ENCODE measurements at regions not wholly inside any gene's neighbourhood (a gene's known extent, or its start where the extent isn't known, plus 50 kb on each side); places are given as distances from the start of the nearest gene placed in this dataset.

DNA sequence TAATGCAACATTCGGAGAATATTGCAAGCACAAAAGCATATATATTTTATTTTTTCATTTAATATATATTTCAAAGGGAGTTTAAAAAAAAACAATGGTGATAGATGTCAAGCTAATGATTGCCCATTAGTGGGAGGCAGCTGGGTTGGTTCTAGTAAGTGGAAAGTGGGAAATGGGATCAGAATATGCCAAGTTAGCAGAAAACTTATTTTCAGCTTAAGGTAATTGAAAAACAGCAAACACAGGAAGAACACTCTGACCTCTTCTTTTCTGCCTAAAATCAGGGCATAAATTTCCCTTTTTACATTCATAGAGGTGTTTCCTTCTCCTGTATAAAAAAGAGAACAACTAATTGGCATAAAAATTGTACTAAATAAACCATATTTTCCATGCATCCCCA, 535.3 kb upstream of the SYT4 start:
- 89 to 100% methylated on average over 1 of the region's 1 CpG for WGBS, 2 donors (ENCODE audit: low coverage in 1 of 2)
- in situ Hi-C loops (cut with MboI; ENCODE audit: low pct_ligation_motif_present in 1 of 4, low pct_unique_long_range_greater_than_20kb in 1 of 4, low sequenced_read_pairs in 3 of 4), result no loop called here
- intact Hi-C loops (cut with DNase I; ENCODE audit: low total_unique reads), result no loop called here

DNA sequence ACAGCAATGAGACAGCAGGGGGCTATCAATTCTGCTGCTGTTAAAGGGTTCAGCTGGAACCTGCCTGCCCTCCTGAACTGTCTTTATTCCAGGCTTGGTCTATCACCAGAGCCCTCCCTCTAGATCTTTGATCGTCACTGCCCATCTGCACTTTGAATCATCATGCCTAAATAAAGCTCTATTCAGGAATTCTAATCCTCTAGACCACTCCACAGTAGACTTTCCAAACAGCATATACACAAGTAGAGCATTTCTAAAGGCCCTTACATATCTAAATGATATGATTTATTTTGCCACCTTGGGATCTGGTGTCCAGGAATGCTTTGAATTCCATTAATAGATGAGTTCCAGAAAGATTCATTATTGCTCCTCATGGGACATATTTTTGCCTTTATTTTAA, 542.1 kb upstream of the SYT4 start:
- in situ Hi-C loops (cut with MboI; ENCODE audit: low pct_ligation_motif_present in 1 of 4, low pct_unique_long_range_greater_than_20kb in 1 of 4, low sequenced_read_pairs in 3 of 4) (no loop called here), intact Hi-C loops (cut with DNase I; ENCODE audit: low total_unique reads) (no loop called here)
- Histone ChIP-seq H3K9me3 (no peaks in the 10 kb centered on the region), H3K4me3 (no peak overlapping the region), H3K36me3 (no peaks in the 10 kb centered on the region), H3K27ac (no peak overlapping the region), H3K27me3 (no peaks in the 10 kb centered on the region), H3K4me1 (no peaks in the 10 kb centered on the region)
- DNase-seq, result no peak
- TF ChIP-seq EP300 (IDR thresholded peaks at IDR 0.05; ENCODE audit: low read depth), result no peak
- TF ChIP-seq POLR2A (IDR thresholded peaks at IDR 0.05), result no peak
- 44 to 48% methylated on average over 1 of the region's 1 CpG for WGBS, 2 donors (ENCODE audit: low coverage in 1 of 2)

More for the DNA sequence above, 535.3 kb upstream of the SYT4 start:
- TF ChIP-seq, protein P1, sequence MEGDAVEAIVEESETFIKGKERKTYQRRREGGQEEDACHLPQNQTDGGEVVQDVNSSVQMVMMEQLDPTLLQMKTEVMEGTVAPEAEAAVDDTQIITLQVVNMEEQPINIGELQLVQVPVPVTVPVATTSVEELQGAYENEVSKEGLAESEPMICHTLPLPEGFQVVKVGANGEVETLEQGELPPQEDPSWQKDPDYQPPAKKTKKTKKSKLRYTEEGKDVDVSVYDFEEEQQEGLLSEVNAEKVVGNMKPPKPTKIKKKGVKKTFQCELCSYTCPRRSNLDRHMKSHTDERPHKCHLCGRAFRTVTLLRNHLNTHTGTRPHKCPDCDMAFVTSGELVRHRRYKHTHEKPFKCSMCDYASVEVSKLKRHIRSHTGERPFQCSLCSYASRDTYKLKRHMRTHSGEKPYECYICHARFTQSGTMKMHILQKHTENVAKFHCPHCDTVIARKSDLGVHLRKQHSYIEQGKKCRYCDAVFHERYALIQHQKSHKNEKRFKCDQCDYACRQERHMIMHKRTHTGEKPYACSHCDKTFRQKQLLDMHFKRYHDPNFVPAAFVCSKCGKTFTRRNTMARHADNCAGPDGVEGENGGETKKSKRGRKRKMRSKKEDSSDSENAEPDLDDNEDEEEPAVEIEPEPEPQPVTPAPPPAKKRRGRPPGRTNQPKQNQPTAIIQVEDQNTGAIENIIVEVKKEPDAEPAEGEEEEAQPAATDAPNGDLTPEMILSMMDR (IDR thresholded peaks at IDR 0.05), result no peak
- no peak for TF ChIP-seq POLR2A (IDR thresholded peaks at IDR 0.05)
- TF ChIP-seq POLR2AphosphoS5 (IDR thresholded peaks at IDR 0.05), result no peak
- TF ChIP-seq EP300 (IDR thresholded peaks at IDR 0.05; ENCODE audit: low read depth), result no peak
- Histone ChIP-seq H3K27ac (no peak overlapping the region), H3K36me3 (no peaks in the 10 kb centered on the region), H3K4me3 (no peak overlapping the region), H3K4me1 (no peaks in the 10 kb centered on the region), H3K27me3 (no peaks in the 10 kb centered on the region), H3K9me3 (no peaks in the 10 kb centered on the region)
- DNase-seq, result no peak

- TF ChIP-seq, protein P1 (IDR thresholded peaks at IDR 0.05), result no peak
- in situ Hi-C loops (cut with MboI; ENCODE audit: low pct_ligation_motif_present in 1 of 4, low pct_unique_long_range_greater_than_20kb in 1 of 4, low sequenced_read_pairs in 3 of 4), result no loop called here
- no peak overlapping the region for H3K27ac ChIP-seq
- no peak for DNase-seq
- no peaks in the 10 kb centered on the region for H3K36me3 ChIP-seq
- intact Hi-C loops (cut with DNase I; ENCODE audit: low total_unique reads), result no loop called here
- no peaks in the 10 kb centered on the region for H3K4me1 ChIP-seq
- H3K27me3 ChIP-seq, result no peaks in the 10 kb centered on the region
- no peak overlapping the region for H3K4me3 ChIP-seq
- WGBS, 2 donors (ENCODE audit: low coverage in 1 of 2), result 59 to 75% methylated on average over 1 of the region's 1 CpG
- no peaks in the 10 kb centered on the region for H3K9me3 ChIP-seq
Measured at GRCh38 chr18:43819873-43820272, 542.6 kb upstream of the SYT4 start.

DNA sequence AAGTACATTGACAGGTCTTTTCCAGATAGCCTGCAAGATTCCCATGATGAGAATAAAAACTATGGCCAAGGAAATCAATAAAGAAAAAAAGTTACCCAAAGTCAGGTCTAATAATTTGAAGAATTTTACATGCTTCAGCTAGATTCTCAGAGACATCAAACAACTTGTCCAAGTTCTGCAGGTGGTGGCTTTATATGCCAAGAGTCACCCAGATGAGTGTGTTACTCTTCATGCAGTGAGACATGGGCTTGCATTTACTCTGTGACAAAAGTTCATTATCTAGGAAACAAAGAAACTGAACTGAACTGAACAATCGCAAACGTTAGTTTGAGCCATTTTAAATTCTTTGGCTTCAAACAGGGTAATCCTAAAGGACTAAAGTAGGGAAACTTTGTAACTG, 548.5 kb upstream of the SYT4 start:
- Histone ChIP-seq H3K4me3 (no peak overlapping the region), H3K9me3 (no peaks in the 10 kb centered on the region), H3K36me3 (no peaks in the 10 kb centered on the region), H3K4me1 (no peaks in the 10 kb centered on the region), H3K27me3 (no peaks in the 10 kb centered on the region), H3K27ac (no peak overlapping the region)
- intact Hi-C loops (cut with DNase I; ENCODE audit: low total_unique reads), result no loop called here
- no peak for TF ChIP-seq EP300 (IDR thresholded peaks at IDR 0.05; ENCODE audit: low read depth)
- TF ChIP-seq, protein P1 (IDR thresholded peaks at IDR 0.05), result no peak
- in situ Hi-C loops (cut with MboI; ENCODE audit: low pct_ligation_motif_present in 1 of 4, low pct_unique_long_range_greater_than_20kb in 1 of 4, low sequenced_read_pairs in 3 of 4), result no loop called here
- 64 to 84% methylated on average over 2 of the region's 2 CpGs for WGBS, 2 donors (ENCODE audit: low coverage in 1 of 2)
- DNase-seq, result no peak

GRCh38 chr18:43826215-43826614, 548.9 kb upstream of the SYT4 start:
- DNase-seq, result no peak
- H3K27me3 ChIP-seq, result no peaks in the 10 kb centered on the region
- H3K4me1 ChIP-seq, result no peaks in the 10 kb centered on the region
- intact Hi-C loops (cut with DNase I; ENCODE audit: low total_unique reads), result no loop called here
- no peak overlapping the region for H3K4me3 ChIP-seq
- in situ Hi-C loops (cut with MboI; ENCODE audit: low pct_ligation_motif_present in 1 of 4, low pct_unique_long_range_greater_than_20kb in 1 of 4, low sequenced_read_pairs in 3 of 4), result no loop called here
- no peak for TF ChIP-seq POLR2AphosphoS5 (IDR thresholded peaks at IDR 0.05)
- no peak for TF ChIP-seq POLR2A (IDR thresholded peaks at IDR 0.05)
- TF ChIP-seq, protein P1 (IDR thresholded peaks at IDR 0.05), result no peak
- TF ChIP-seq EP300 (IDR thresholded peaks at IDR 0.05; ENCODE audit: low read depth), result no peak
- no peak overlapping the region for H3K27ac ChIP-seq
- WGBS, 2 donors (ENCODE audit: low coverage in 1 of 2), result 87% methylated on average over 1 of the region's 1 CpG; no CpG with 5 or more reads in 1 of the 2 donors
- no peaks in the 10 kb centered on the region for H3K36me3 ChIP-seq
- H3K9me3 ChIP-seq, result no peaks in the 10 kb centered on the region

Data from transverse colon (tissue), 4 donors.